H9 (cell line): ENCODE measurements at regions not wholly inside any gene's neighbourhood (a gene's known extent, or its start where the extent isn't known, plus 50 kb on each side); places are given as distances from the start of the nearest gene placed in this dataset.

Experiments used
- DNase-seq: peaks from one replicate; pipeline ENCODE4 v3.0.0-alpha.2; 2017
- H2AFZ ChIP-seq: one replicate; pipeline ENCODE4 v1.6.1; 2013; ENCODE audit warnings: mild to moderate bottlenecking, low read length, control low read depth, moderate library complexity
- H2AK5ac ChIP-seq: 2 replicates; pipeline ENCODE4 v1.6.1; 2013; ENCODE audit warnings: low read length, control low read depth, mixed read lengths; ENCODE audit not compliant: insufficient read length
- H2BK120ac ChIP-seq: one replicate; pipeline ENCODE4 v1.6.1; 2013; ENCODE audit warnings: low read depth, mild to moderate bottlenecking, low read length, control low read depth, inconsistent platforms; ENCODE audit not compliant: poor library complexity, severe bottlenecking
- H2BK12ac ChIP-seq: 2 replicates; pipeline ENCODE4 v1.6.1; 2013; ENCODE audit warnings: low read length, control low read depth, mixed read lengths, low read depth; ENCODE audit not compliant: insufficient read length
- H2BK15ac ChIP-seq: 2 replicates; pipeline ENCODE4 v1.6.1; 2013; ENCODE audit warnings: low read depth, low read length, control low read depth
- H2BK20ac ChIP-seq: one replicate; pipeline ENCODE4 v1.6.1; 2013; ENCODE audit warnings: low read depth, mild to moderate bottlenecking, low read length, control low read depth, inconsistent platforms; ENCODE audit not compliant: poor library complexity, severe bottlenecking
- H2BK5ac ChIP-seq: 2 replicates; pipeline ENCODE4 v1.6.1; 2013; ENCODE audit warnings: low read length, control low read depth, mixed read lengths; ENCODE audit not compliant: insufficient read length
- H3K14ac ChIP-seq: 2 replicates; pipeline ENCODE4 v1.6.1; 2013; ENCODE audit warnings: low read length, control low read depth; ENCODE audit not compliant: insufficient read depth
- H3K18ac ChIP-seq: 2 replicates; pipeline ENCODE4 v1.6.1; 2013; ENCODE audit warnings: low read depth, mild to moderate bottlenecking, mixed read lengths, low read length, control low read depth; ENCODE audit not compliant: insufficient read length
- H3K23ac ChIP-seq: 2 replicates; pipeline ENCODE4 v1.6.1; 2013; ENCODE audit warnings: low read length, control low read depth, mixed read lengths, low read depth; ENCODE audit not compliant: insufficient read length
- H3K23me2 ChIP-seq: 2 replicates; pipeline ENCODE4 v1.6.1; 2013; ENCODE audit warnings: low read depth, mild to moderate bottlenecking, mixed read lengths, low read length, control low read depth; ENCODE audit not compliant: insufficient read length, poor library complexity, severe bottlenecking
- H3K27ac ChIP-seq: 2 replicates; pipeline ENCODE4 v1.5.1; 2013; ENCODE audit warnings: low read length, control low read depth, mixed read lengths, low read depth; ENCODE audit not compliant: insufficient read length
- H3K27me3 ChIP-seq: 2 replicates; pipeline ENCODE4 v1.6.1; 2013; ENCODE audit warnings: low read length, control low read depth, inconsistent platforms; ENCODE audit not compliant: insufficient read depth
- H3K4ac ChIP-seq: 2 replicates; pipeline ENCODE4 v1.6.1; 2013; ENCODE audit warnings: low read depth, mild to moderate bottlenecking, control low read depth, inconsistent platforms, low read length, moderate library complexity
- H3K4me1 ChIP-seq: 2 replicates; pipeline ENCODE4 v1.6.1; 2013; ENCODE audit warnings: low read length, control low read depth, inconsistent platforms; ENCODE audit not compliant: insufficient read depth
- H3K4me2 ChIP-seq: 2 replicates; pipeline ENCODE4 v1.6.1; 2013; ENCODE audit warnings: low read length, control low read depth, mixed read lengths; ENCODE audit not compliant: insufficient read length, insufficient read depth
- H3K56ac ChIP-seq: 2 replicates; pipeline ENCODE4 v1.6.1; 2013; ENCODE audit warnings: low read depth, mild to moderate bottlenecking, mixed read lengths, low read length, control low read depth; ENCODE audit not compliant: insufficient read length
- H3K79me1 ChIP-seq: 2 replicates; pipeline ENCODE4 v1.6.1; 2013; ENCODE audit warnings: low read depth, mild to moderate bottlenecking, moderate library complexity, low read length, control low read depth, inconsistent platforms; ENCODE audit not compliant: insufficient read depth, poor library complexity, severe bottlenecking
- H3K79me2 ChIP-seq: 2 replicates; pipeline ENCODE4 v1.6.1; 2013; ENCODE audit warnings: low read length, control low read depth, inconsistent platforms; ENCODE audit not compliant: insufficient read depth
- H3K9ac ChIP-seq: 2 replicates; pipeline ENCODE4 v1.6.1; 2013; ENCODE audit warnings: low read length, control low read depth, mixed read lengths; ENCODE audit not compliant: insufficient read length; ENCODE audit errors: extremely low read depth
- H3K9me3 ChIP-seq: one replicate; pipeline ENCODE4 v1.6.1; 2013; ENCODE audit warnings: low read depth, low read length, inconsistent platforms; ENCODE audit not compliant: control insufficient read depth
- H3T11ph ChIP-seq: one replicate; pipeline ENCODE4 v1.6.1; 2013; ENCODE audit warnings: mild to moderate bottlenecking, low read length, control low read depth, inconsistent platforms
- H4K20me1 ChIP-seq: one replicate; pipeline ENCODE4 v1.6.1; 2013; ENCODE audit not compliant: control insufficient read depth, insufficient read length, insufficient read depth
- H4K5ac ChIP-seq: 2 replicates; pipeline ENCODE4 v1.6.1; 2013; ENCODE audit warnings: low read depth, mild to moderate bottlenecking, mixed read lengths, low read length, control low read depth; ENCODE audit not compliant: insufficient read length
- H4K8ac ChIP-seq: replicated peaks from 2 replicates; pipeline ENCODE4 v1.6.1; 2013; ENCODE audit warnings: low read length, control low read depth, mixed read lengths, low read depth; ENCODE audit not compliant: insufficient read length
- H4K91ac ChIP-seq: 2 replicates; pipeline ENCODE4 v1.6.1; 2013; ENCODE audit warnings: low read depth, mild to moderate bottlenecking, moderate library complexity, mixed read lengths, low read length, control low read depth; ENCODE audit not compliant: insufficient read length
- H3K27ac Mint-ChIP-seq, 3 experiments: 2 replicates in 2 of 3; 3 replicates in 1 of 3; pipeline ENCODE4 v1.8.0; 2020 to 2021; ENCODE audit warnings: mixed read lengths in 3 of 3, mild to moderate bottlenecking in 1 of 3, moderate library complexity in 1 of 3
- H3K27me3 Mint-ChIP-seq: 2 replicates; pipeline ENCODE4 v1.8.0; 2021; ENCODE audit warnings: low read depth, mild to moderate bottlenecking, moderate library complexity, mixed read lengths
- H3K36me3 Mint-ChIP-seq, 3 experiments: 2 replicates in 2 of 3; 3 replicates in 1 of 3; pipeline ENCODE4 v1.8.0; 2020 to 2021; ENCODE audit warnings: low read depth in 3 of 3, mixed read lengths in 3 of 3; ENCODE audit not compliant: insufficient read depth in 1 of 3
- H3K4me1 Mint-ChIP-seq, 2 experiments: 2 replicates each; pipeline ENCODE4 v1.8.0; 2020; ENCODE audit warnings: mixed read lengths in 2 of 2
- H3K4me3 Mint-ChIP-seq, 2 experiments: 2 replicates in 1 of 2; 3 replicates in 1 of 2; pipeline ENCODE4 v1.8.0; 2020 to 2021; ENCODE audit warnings: mild to moderate bottlenecking in 2 of 2, mixed read lengths in 2 of 2, moderate library complexity in 1 of 2
- H3K9me3 Mint-ChIP-seq, 2 experiments: 2 replicates in 1 of 2; 3 replicates in 1 of 2; pipeline ENCODE4 v1.8.0; 2020; ENCODE audit warnings: mild to moderate bottlenecking in 2 of 2, mixed read lengths in 2 of 2, moderate library complexity in 1 of 2
- WGBS: extraction: QIAGEN DNeasy Blood & Tissue Kit; methylation state at CpG from one replicate; pipeline ENCODE4 v1.1.7; 2013; ENCODE audit warnings: missing lambda C conversion rate, low lambda C conversion rate, mixed read lengths; ENCODE audit not compliant: insufficient read length; ENCODE audit errors: extremely low coverage; 5-methylcytosine and 5-hydroxymethylcytosine counted together
- TF ChIP-seq, protein P1 (sequence below): fragments of 200-600 bp; sonication (generic); conservative IDR thresholded peaks from 3 replicates; pipeline ENCODE4 v1.8.0; 2021; ENCODE audit warnings: antibody characterized with exemption, mild to moderate bottlenecking

- Histone ChIP-seq H2BK5ac (no peak overlapping the region), H3K4ac (no peak overlapping the region), H4K5ac (no peak overlapping the region), H2BK20ac (no peak overlapping the region), H2BK120ac (no peak overlapping the region), H2BK12ac (no peak overlapping the region), H3K27ac (no peak overlapping the region), H3K9me3 (no peaks in the 10 kb centered on the region), H3K9ac (no peak overlapping the region), H4K8ac (no peak overlapping the region), H4K20me1 (no peaks in the 10 kb centered on the region), H3K23ac (no peak overlapping the region), H3K4me2 (no peak overlapping the region), H3K27me3 (no peaks in the 10 kb centered on the region; the same call in 1 of the 2 replicates), H3K14ac (no peak overlapping the region), H3K56ac (no peak overlapping the region), H3T11ph (no peak overlapping the region), H3K4me1 (no peaks in the 10 kb centered on the region), H4K91ac (no peak overlapping the region), H3K79me1 (no peaks in the 10 kb centered on the region), H2AFZ (no peak overlapping the region), H2AK5ac (no peak overlapping the region), H3K23me2 (no peaks in the 10 kb centered on the region), H3K79me2 (no peaks in the 10 kb centered on the region), H2BK15ac (no peak overlapping the region), H3K18ac (no peak overlapping the region)
- H3K27ac Mint-ChIP-seq, result no peak overlapping the region
- peaks cover 88% of the 10 kb centered on the region for H3K27me3 Mint-ChIP-seq
- H3K4me1 Mint-ChIP-seq, result no peaks in the 10 kb centered on the region
- DNase-seq, result no peak
- H3K9me3 Mint-ChIP-seq, result no peaks in the 10 kb centered on the region
- H3K36me3 Mint-ChIP-seq, result no peaks in the 10 kb centered on the region
- WGBS, result no CpG with 5 or more reads among the region's 8 CpGs
- no peak overlapping the region for H3K4me3 Mint-ChIP-seq
- TF ChIP-seq, protein P1, sequence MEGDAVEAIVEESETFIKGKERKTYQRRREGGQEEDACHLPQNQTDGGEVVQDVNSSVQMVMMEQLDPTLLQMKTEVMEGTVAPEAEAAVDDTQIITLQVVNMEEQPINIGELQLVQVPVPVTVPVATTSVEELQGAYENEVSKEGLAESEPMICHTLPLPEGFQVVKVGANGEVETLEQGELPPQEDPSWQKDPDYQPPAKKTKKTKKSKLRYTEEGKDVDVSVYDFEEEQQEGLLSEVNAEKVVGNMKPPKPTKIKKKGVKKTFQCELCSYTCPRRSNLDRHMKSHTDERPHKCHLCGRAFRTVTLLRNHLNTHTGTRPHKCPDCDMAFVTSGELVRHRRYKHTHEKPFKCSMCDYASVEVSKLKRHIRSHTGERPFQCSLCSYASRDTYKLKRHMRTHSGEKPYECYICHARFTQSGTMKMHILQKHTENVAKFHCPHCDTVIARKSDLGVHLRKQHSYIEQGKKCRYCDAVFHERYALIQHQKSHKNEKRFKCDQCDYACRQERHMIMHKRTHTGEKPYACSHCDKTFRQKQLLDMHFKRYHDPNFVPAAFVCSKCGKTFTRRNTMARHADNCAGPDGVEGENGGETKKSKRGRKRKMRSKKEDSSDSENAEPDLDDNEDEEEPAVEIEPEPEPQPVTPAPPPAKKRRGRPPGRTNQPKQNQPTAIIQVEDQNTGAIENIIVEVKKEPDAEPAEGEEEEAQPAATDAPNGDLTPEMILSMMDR, result no peak
These were observed 106.9 kb downstream of the TMEM114 start for GRCh38 chr16:8483396-8483795.
